ENCODE measurements at regions not wholly inside any gene's neighbourhood (a gene's known extent, or its start where the extent isn't known, plus 50 kb on each side); places are given as distances from the start of the nearest gene placed in this dataset.

GRCh38 chr1:104760017-104760416, 1010.3 kb downstream of the AMY1C start:
- peak; percentile 88 for FAIRE-seq
- no peak for TF ChIP-seq CHD1 (IDR thresholded peaks at IDR 0.05; ENCODE audit: low read depth, low read length)
- no peak for TF ChIP-seq MTA3 (IDR thresholded peaks at IDR 0.05; ENCODE audit: borderline replicate concordance, low read length)
- TF ChIP-seq TAF1 (IDR thresholded peaks at IDR 0.05; ENCODE audit: borderline replicate concordance, low read depth, low read length) = no peak
- TF ChIP-seq, protein P1, sequence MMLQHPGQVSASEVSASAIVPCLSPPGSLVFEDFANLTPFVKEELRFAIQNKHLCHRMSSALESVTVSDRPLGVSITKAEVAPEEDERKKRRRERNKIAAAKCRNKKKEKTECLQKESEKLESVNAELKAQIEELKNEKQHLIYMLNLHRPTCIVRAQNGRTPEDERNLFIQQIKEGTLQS (IDR thresholded peaks at IDR 0.05; ENCODE audit: borderline replicate concordance, extremely low read depth, low read depth, low read length) = no peak
- no peak for TF ChIP-seq HDGF (IDR thresholded peaks at IDR 0.05)
- peak; percentile 67; the same call in 1 of the 2 replicates for TF ChIP-seq DPF2 (IDR thresholded peaks at IDR 0.05)
- TF ChIP-seq, protein P2, sequence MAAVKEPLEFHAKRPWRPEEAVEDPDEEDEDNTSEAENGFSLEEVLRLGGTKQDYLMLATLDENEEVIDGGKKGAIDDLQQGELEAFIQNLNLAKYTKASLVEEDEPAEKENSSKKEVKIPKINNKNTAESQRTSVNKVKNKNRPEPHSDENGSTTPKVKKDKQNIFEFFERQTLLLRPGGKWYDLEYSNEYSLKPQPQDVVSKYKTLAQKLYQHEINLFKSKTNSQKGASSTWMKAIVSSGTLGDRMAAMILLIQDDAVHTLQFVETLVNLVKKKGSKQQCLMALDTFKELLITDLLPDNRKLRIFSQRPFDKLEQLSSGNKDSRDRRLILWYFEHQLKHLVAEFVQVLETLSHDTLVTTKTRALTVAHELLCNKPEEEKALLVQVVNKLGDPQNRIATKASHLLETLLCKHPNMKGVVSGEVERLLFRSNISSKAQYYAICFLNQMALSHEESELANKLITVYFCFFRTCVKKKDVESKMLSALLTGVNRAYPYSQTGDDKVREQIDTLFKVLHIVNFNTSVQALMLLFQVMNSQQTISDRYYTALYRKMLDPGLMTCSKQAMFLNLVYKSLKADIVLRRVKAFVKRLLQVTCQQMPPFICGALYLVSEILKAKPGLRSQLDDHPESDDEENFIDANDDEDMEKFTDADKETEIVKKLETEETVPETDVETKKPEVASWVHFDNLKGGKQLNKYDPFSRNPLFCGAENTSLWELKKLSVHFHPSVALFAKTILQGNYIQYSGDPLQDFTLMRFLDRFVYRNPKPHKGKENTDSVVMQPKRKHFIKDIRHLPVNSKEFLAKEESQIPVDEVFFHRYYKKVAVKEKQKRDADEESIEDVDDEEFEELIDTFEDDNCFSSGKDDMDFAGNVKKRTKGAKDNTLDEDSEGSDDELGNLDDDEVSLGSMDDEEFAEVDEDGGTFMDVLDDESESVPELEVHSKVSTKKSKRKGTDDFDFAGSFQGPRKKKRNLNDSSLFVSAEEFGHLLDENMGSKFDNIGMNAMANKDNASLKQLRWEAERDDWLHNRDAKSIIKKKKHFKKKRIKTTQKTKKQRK (IDR thresholded peaks at IDR 0.05; ENCODE audit: low read depth, low read length) = no peak
- no peak for TF ChIP-seq NFYA (IDR thresholded peaks at IDR 0.05; ENCODE audit: borderline replicate concordance, low read depth, low read length)
- TF ChIP-seq, protein P3, sequence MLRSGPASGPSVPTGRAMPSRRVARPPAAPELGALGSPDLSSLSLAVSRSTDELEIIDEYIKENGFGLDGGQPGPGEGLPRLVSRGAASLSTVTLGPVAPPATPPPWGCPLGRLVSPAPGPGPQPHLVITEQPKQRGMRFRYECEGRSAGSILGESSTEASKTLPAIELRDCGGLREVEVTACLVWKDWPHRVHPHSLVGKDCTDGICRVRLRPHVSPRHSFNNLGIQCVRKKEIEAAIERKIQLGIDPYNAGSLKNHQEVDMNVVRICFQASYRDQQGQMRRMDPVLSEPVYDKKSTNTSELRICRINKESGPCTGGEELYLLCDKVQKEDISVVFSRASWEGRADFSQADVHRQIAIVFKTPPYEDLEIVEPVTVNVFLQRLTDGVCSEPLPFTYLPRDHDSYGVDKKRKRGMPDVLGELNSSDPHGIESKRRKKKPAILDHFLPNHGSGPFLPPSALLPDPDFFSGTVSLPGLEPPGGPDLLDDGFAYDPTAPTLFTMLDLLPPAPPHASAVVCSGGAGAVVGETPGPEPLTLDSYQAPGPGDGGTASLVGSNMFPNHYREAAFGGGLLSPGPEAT (IDR thresholded peaks at IDR 0.05; ENCODE audit: low read depth) = peak; percentile 61
- peak; percentile 95 for TF ChIP-seq MEF2B (IDR thresholded peaks at IDR 0.05; ENCODE audit: partially characterized antibody, poor library complexity, severe bottlenecking)
- TF ChIP-seq SIN3A (IDR thresholded peaks at IDR 0.05; ENCODE audit: low read depth, low read length) = no peak
- peak; percentile 78 for TF ChIP-seq JUNB (IDR thresholded peaks at IDR 0.05)
- TF ChIP-seq RFX5 (IDR thresholded peaks at IDR 0.05; ENCODE audit: low read depth, low read length) = no peak
- 0 out of 2 replicates have a peak, but pooled peaks have one; percentile 17 for TF ChIP-seq GABPA (IDR thresholded peaks at IDR 0.05; ENCODE audit: low read depth)
- no peak for TF ChIP-seq SMAD5 (IDR thresholded peaks at IDR 0.05; ENCODE audit: low read depth)
- TF ChIP-seq PKNOX1 (IDR thresholded peaks at IDR 0.05) = no peak
- no peak for TF ChIP-seq STAT1 (conservative IDR thresholded peaks at IDR 0.05)
- peak in 1 of 2 experiments; percentile 85; a peak in 2 of 4 replicates for TF ChIP-seq ETV6 (conservative IDR thresholded peaks at IDR 0.05 in 1 of 2, IDR thresholded peaks at IDR 0.05 in 1 of 2; ENCODE audit: borderline replicate concordance in 1 of 2, low read depth in 1 of 2)
- peak; percentile 50; the same call in 1 of the 2 replicates for TF ChIP-seq MTA2 (IDR thresholded peaks at IDR 0.05; ENCODE audit: low read depth)
- TF ChIP-seq SPI1 (IDR thresholded peaks at IDR 0.05; ENCODE audit: borderline replicate concordance, insufficient read depth, low read depth, low read length) = peak; percentile 30; the same call in 1 of the 2 replicates

More at GRCh38 chr1:104760017-104760416, 1010.3 kb downstream of the AMY1C start:
- RAD21 ChIA-PET (ENCODE audit: unreplicated experiment) = interaction anchor here (0.8 kb wide), 1 partner anchor 8 kb away, joined by 3 read pairs; no protein-coding TSS in a partner anchor
- no peaks in the 10 kb centered on the region for H3K9me3 ChIP-seq (replicated peaks; ENCODE audit: control insufficient read depth, insufficient read depth, low read length)
- H3K27ac ChIP-seq (ENCODE audit: control insufficient read depth, insufficient read depth) = peak overlapping the region; percentile 46
- POLR2A ChIA-PET = interaction anchor here (1.0 kb wide), 1 partner anchor 13 kb away, joined by 3 read pairs; no protein-coding TSS in a partner anchor
- intact Hi-C loops (cut with micrococcal nuclease; ENCODE audit: unreplicated experiment) (loop anchor here (2.0 kb wide), 1 partner anchor 13 kb away; no protein-coding TSS in a partner anchor), in situ Hi-C loops (cut with MboI) (no loop called here)
- no peaks in the 10 kb centered on the region for H3K36me3 ChIP-seq (ENCODE audit: control insufficient read depth in 2 of 2, insufficient read depth in 2 of 2, low read length in 1 of 2)
- DNase-seq (ENCODE audit: low read depth, low spot score) (peak; percentile 48), ATAC-seq (peak; percentile 93)
- H3K27me3 ChIP-seq (replicated peaks in 1 of 2; ENCODE audit: control insufficient read depth in 2 of 2, insufficient read depth in 2 of 2, low read length in 1 of 2) = no peaks in the 10 kb centered on the region
- H2AFZ ChIP-seq (ENCODE audit: control insufficient read depth, low read depth, low read length) = peak overlapping the region; percentile 19; the same call in 1 of the 2 replicates
- H3K4me2 ChIP-seq (ENCODE audit: control insufficient read depth, insufficient read depth) = peak overlapping the region; percentile 66
- H3K4me3 ChIP-seq = no peak overlapping the region
- H3K9ac ChIP-seq (ENCODE audit: control insufficient read depth, insufficient read depth, low read length) = no peak overlapping the region
- no TSS peak for BruUV-seq (replicated peaks)
- no peaks in the 10 kb centered on the region for H3K79me2 ChIP-seq (ENCODE audit: control insufficient read depth, insufficient read depth, low read length)
- peaks cover 9% of the 10 kb centered on the region for H3K4me1 ChIP-seq (ENCODE audit: control insufficient read depth, insufficient read depth, low read length)
- H4K20me1 ChIP-seq (ENCODE audit: control insufficient read depth, insufficient read depth) = no peaks in the 10 kb centered on the region
- SMC1A ChIA-PET (ENCODE audit: uncharacterized antibody, unreplicated experiment) = interaction anchor here (1.0 to 1.7 kb wide), 5 partner anchors 9 to 26 kb away, joined by 3 to 8 read pairs (median 4); no protein-coding TSS in a partner anchor
- CTCF ChIA-PET = interaction anchor here (1.3 to 1.7 kb wide), 2 partner anchors 112 to 268 kb away, joined by 3 to 5 read pairs; no protein-coding TSS in a partner anchor

All from GM12878 (cell line).